ENCODE measurements at regions not wholly inside any gene's neighbourhood (a gene's known extent, or its start where the extent isn't known, plus 50 kb on each side); places are given as distances from the start of the nearest gene placed in this dataset.

GRCh38 chr9:107861075-107861474, 371.5 kb upstream of the KLF4 start:
- TF ChIP-seq CTCF (IDR thresholded peaks at IDR 0.05) (no peak), POLR2A (IDR thresholded peaks at IDR 0.05) (no peak)

Measured in right lobe of liver (tissue), 4 donors.